Lung (tissue), 11 donors: ENCODE measurements at regions not wholly inside any gene's neighbourhood (a gene's known extent, or its start where the extent isn't known, plus 50 kb on each side); places are given as distances from the start of the nearest gene placed in this dataset.

Experiments
- ATAC-seq: fragments of 200-7000 bp; cut with Tn5 transposase; one replicate; pipeline ENCODE4 v1.9.1; 2020; ENCODE audit warnings: moderate number of reproducible peaks; ENCODE audit not compliant: insufficient read depth, low FRiP score
- DNase-seq, 3 donors: peaks; one replicate each; pipeline ENCODE4 v3.0.0-alpha.2; 2013 to 2017
- H3K27ac ChIP-seq, 2 donors: one replicate each; pipeline ENCODE4 v1.5.1; 2013; ENCODE audit warnings: mild to moderate bottlenecking in 2 of 2, moderate library complexity in 2 of 2, control low read depth in 1 of 2, inconsistent platforms in 1 of 2, low read depth in 1 of 2, low read length in 1 of 2
- H3K27me3 ChIP-seq, 3 donors: one replicate each; pipeline ENCODE4 v1.5.1; 2013; ENCODE audit warnings: low read length in 2 of 3; ENCODE audit not compliant: control insufficient read depth in 3 of 3, insufficient read depth in 3 of 3
- H3K36me3 ChIP-seq, 4 donors: one replicate each; pipeline ENCODE4 v1.5.1; 2013; ENCODE audit warnings: low read length in 4 of 4, mild to moderate bottlenecking in 1 of 4, moderate library complexity in 1 of 4; ENCODE audit not compliant: control insufficient read depth in 4 of 4, insufficient read depth in 4 of 4
- H3K4me1 ChIP-seq, 5 donors: one replicate each; pipeline ENCODE4 v1.5.1; 2013; ENCODE audit warnings: low read length in 5 of 5, mild to moderate bottlenecking in 2 of 5, moderate library complexity in 1 of 5; ENCODE audit not compliant: control insufficient read depth in 5 of 5, insufficient read depth in 5 of 5
- H3K4me3 ChIP-seq: one replicate; pipeline ENCODE4 v1.5.1; 2013; ENCODE audit warnings: mild to moderate bottlenecking, control low read depth, moderate library complexity
- H3K9ac ChIP-seq, 2 donors: one replicate each; pipeline ENCODE4 v1.5.1; 2013; ENCODE audit warnings: low read length in 2 of 2, control low read depth in 1 of 2; ENCODE audit not compliant: insufficient read depth in 1 of 2
- H3K9me3 ChIP-seq, 4 donors: one replicate each; pipeline ENCODE4 v1.5.1; 2013; ENCODE audit warnings: low read length in 3 of 4, mild to moderate bottlenecking in 1 of 4, moderate library complexity in 1 of 4; ENCODE audit not compliant: control insufficient read depth in 4 of 4, insufficient read depth in 3 of 4
- WGBS, 2 donors: extraction: QIAGEN DNeasy Blood & Tissue Kit; methylation state at CpG; one replicate each; pipeline ENCODE4 v1.1.7; 2013; 5-methylcytosine and 5-hydroxymethylcytosine counted together
- TF ChIP-seq, protein P1 (sequence below): IDR thresholded peaks from 2 replicates; pipeline ENCODE4 v1.5.1; 2012; ENCODE audit warnings: mild to moderate bottlenecking; ENCODE audit errors: control extremely low read depth, extremely low read depth
- donor health status: control.
- donor health status: control.
- donor health status: Bipolar disorder and iron deficiency.
- donor health status: healthy.
- donor health status: DM: yes; HTN: yes; CAD: no.

DNA sequence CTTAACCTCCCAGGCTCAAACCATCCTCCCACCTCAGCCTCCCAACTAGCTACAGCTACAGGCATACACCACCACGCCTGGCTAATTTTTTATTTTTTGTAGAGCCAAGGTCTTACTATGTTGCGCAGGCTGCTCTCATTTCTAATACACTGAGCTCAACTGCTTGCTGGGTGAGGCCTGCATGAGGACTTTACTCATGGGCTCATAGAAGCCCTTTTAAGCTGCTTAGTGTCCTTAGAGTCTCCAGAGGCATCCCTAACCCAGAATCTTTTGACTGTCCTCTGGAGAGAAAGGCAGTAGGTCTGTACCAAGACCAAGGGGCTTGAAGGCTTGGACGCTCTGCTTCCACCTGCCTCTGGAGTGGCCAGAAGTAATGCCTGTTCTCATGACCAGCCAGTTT lies 141.6 kb downstream of the TM9SF2 start:
- TF ChIP-seq, protein P1, sequence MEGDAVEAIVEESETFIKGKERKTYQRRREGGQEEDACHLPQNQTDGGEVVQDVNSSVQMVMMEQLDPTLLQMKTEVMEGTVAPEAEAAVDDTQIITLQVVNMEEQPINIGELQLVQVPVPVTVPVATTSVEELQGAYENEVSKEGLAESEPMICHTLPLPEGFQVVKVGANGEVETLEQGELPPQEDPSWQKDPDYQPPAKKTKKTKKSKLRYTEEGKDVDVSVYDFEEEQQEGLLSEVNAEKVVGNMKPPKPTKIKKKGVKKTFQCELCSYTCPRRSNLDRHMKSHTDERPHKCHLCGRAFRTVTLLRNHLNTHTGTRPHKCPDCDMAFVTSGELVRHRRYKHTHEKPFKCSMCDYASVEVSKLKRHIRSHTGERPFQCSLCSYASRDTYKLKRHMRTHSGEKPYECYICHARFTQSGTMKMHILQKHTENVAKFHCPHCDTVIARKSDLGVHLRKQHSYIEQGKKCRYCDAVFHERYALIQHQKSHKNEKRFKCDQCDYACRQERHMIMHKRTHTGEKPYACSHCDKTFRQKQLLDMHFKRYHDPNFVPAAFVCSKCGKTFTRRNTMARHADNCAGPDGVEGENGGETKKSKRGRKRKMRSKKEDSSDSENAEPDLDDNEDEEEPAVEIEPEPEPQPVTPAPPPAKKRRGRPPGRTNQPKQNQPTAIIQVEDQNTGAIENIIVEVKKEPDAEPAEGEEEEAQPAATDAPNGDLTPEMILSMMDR = no peak
- no peak for ATAC-seq
- no peak overlapping the region for H3K9ac ChIP-seq
- no peaks in the 10 kb centered on the region for H3K4me1 ChIP-seq
- WGBS, 2 donors = 96 to 97% methylated on average over 3 of the region's 3 CpGs
- H3K27ac ChIP-seq = no peak overlapping the region
- no peaks in the 10 kb centered on the region for H3K9me3 ChIP-seq
- H3K27me3 ChIP-seq = no peaks in the 10 kb centered on the region
- DNase-seq = no peak
- H3K4me3 ChIP-seq = no peak overlapping the region
- H3K36me3 ChIP-seq = no peaks in the 10 kb centered on the region

DNA sequence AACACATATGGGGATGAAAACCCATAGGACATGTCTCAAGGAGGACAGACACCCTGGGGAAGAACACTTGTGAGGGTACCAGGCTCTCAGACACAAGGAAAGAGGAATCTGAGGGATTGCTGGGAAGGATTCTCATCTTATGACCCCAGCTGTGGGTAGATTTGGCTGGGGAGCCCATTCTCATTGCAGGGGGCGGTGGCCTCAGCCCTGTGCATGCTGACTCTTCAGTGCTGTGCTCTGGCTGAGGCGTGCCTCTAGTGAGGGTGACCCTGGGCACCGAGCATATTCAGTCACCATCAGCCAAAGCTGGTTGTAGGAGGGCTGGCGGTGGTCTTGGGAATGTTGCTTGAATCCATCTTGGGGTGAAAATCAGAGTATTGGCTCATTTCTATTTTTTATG lies 140.7 kb downstream of the TM9SF2 start:
- TF ChIP-seq, protein P1 = no peak
- H3K9ac ChIP-seq = no peak overlapping the region
- no peak overlapping the region for H3K4me3 ChIP-seq
- no peak for DNase-seq
- no peaks in the 10 kb centered on the region for H3K36me3 ChIP-seq
- H3K9me3 ChIP-seq = no peaks in the 10 kb centered on the region
- ATAC-seq = no peak
- H3K27me3 ChIP-seq = no peaks in the 10 kb centered on the region
- 99 to 100% methylated on average over 4 of the region's 4 CpGs for WGBS, 2 donors
- no peak overlapping the region for H3K27ac ChIP-seq
- no peaks in the 10 kb centered on the region for H3K4me1 ChIP-seq

GRCh38 chr13:99640260-99640659 lies 139.0 kb downstream of the TM9SF2 start:
- Histone ChIP-seq H3K9me3 (no peaks in the 10 kb centered on the region), H3K27me3 (no peaks in the 10 kb centered on the region), H3K36me3 (no peaks in the 10 kb centered on the region), H3K27ac (no peak overlapping the region), H3K4me1 (no peaks in the 10 kb centered on the region), H3K9ac (no peak overlapping the region), H3K4me3 (no peak overlapping the region)
- TF ChIP-seq, protein P1 = no peak
- WGBS, 2 donors = 84 to 90% methylated on average over 3 of the region's 3 CpGs
- ATAC-seq (no peak), DNase-seq (no peak)

GRCh38 chr13:99639126-99639525 lies 137.9 kb downstream of the TM9SF2 start:
- H3K36me3 ChIP-seq = no peaks in the 10 kb centered on the region
- H3K4me3 ChIP-seq = no peak overlapping the region
- DNase-seq = no peak
- TF ChIP-seq, protein P1 = no peak
- H3K27ac ChIP-seq = no peak overlapping the region
- 92 to 94% methylated on average over 4 of the region's 4 CpGs for WGBS, 2 donors
- H3K9ac ChIP-seq = no peak overlapping the region
- no peak for ATAC-seq
- H3K27me3 ChIP-seq = no peaks in the 10 kb centered on the region
- H3K4me1 ChIP-seq = peaks cover 0 to 2% (median 0%) of the 10 kb centered on the region in 5 donors
- H3K9me3 ChIP-seq = no peaks in the 10 kb centered on the region
